Midbrain (tissue), 1 donor: ENCODE measurements at regions not wholly inside any gene's neighbourhood (a gene's known extent, or its start where the extent isn't known, plus 50 kb on each side); places are given as distances from the start of the nearest gene placed in this dataset.
"Not testable (repeated sequence)": the region's sequence is repeated elsewhere in the genome, so short reads cannot be mapped to it uniquely, and the experiment has no call there.

ENCODE experiments used
- DNase-seq: peaks from one replicate; lab custom pipeline; 2025; lab: John Stamatoyannopoulos, UW

DNA sequence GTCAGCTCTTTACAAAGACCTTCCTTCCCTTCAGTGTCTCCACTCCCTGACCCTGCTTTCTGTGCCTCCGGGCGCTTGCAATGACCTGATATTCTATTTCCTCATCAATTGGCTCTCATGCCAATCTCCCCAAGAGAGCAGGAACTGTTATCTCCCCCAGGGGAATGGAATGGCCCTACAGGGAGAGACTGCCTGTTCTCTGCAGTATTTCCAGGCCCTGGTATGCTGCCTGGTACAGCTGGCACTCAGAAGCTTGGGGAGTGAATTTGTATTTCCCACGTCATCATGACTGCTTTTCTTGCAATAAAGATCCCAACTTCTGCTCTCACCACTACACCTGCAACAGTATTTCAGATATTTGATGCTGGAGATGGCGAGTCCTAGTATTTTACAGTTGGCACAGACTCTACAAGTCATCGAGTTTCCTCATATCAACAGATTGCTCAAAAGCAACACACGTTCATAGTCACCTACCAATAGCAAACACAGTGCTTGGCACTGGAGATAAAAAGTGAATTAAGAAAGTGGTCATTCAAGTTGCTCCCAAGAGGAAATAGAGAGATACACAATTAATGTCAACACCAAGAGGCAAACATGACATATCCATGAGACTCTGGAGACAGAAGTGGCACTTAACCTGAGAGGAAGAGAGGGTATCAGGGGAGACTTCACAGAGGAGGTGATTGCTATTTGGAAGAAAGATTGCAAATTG lies 90.5 kb upstream of the EGFL6 start:
- DNase-seq = no peak

- no peak for DNase-seq
These were observed 93.0 kb upstream of the EGFL6 start for GRCh38 chrX:13476384-13476783.

DNA sequence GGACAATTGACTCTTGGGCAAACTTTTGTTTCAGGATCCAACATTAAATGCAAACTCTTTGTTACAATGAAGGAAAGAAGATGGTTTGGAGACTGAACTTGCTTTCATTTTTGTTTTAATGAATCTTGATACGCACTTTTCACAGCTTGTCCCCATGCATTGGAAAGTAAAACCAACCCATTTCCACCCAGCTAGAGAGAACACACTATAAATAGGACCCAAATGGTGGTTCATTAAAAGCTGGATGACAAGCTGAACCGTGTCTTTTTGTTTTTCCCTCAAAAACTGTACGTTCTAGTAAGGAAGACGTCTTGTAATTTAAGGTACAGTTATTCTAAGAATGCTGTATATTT lies 95.3 kb upstream of the EGFL6 start:
- no peak for DNase-seq

GRCh38 chrX:13473442-13474163 lies 95.8 kb upstream of the EGFL6 start:
- peak; percentile 18 for DNase-seq

GRCh38 chrX:13472975-13473374 lies 96.4 kb upstream of the EGFL6 start:
- no peak for DNase-seq

DNA sequence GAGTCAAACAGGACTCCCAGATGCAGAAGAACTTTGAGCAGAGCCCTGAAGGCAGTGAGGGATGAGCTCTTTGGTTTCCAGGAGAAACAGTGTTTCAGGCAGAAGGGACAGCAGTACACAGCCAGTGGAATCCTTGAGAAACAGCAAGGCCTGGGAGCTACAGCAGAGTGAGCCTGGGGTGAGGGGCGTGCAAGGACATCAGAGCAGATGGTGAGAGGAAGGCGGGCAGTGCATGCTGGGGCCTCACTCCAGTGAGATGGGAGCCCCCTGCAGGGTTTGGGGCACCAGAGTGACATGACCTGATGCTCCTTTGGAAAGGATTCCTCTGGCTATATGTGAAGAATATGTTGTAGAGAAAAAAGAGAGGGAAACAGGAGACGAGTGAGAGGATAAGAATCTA lies 98.1 kb upstream of the EGFL6 start:
- no peak for DNase-seq

DNA sequence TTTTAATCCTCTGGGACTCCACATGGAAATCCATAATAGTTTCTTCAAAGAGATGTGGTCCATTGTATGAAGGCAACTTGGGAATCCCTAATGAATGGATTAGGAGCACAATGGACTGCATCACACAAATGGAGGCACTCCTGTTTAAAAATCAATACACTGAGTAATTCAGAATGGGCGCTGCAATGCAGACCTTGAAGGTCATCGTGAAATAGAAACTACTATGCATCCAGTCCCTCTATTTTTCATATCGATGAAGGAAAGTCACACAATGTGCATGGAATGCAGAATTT lies 98.8 kb upstream of the EGFL6 start:
- DNase-seq = no peak

- no peak for DNase-seq
These were observed 99.3 kb upstream of the EGFL6 start for GRCh38 chrX:13469963-13470684.

GRCh38 chrX:13468096-13468495 lies 101.3 kb upstream of the EGFL6 start:
- DNase-seq = no peak

GRCh38 chrX:13467243-13467642 lies 102.2 kb upstream of the EGFL6 start:
- no peak for DNase-seq

GRCh38 chrX:13464599-13465275 lies 104.7 kb upstream of the EGFL6 start:
- no peak for DNase-seq

GRCh38 chrX:13463608-13464007 lies 105.8 kb upstream of the EGFL6 start:
- DNase-seq = no peak

DNA sequence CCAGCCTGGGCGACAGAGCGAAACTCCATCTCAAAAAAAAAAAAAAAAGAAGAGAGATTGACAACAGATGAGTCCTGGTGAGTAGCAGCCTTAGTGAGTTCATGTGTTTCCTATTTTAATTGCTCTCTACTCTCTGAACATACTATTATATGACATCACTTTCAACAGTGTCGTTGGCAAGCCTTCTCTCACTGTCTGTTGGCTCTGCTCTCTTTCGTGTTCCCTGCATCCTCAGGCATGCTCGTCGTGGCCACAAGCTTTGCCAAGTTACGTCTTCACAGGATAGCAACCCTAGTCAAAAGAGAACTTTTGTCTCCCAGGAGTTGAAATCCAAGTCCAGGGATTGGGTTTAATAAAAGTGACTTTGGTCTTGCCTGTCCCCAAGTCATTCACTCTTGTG lies 117.1 kb upstream of the EGFL6 start:
- no peak for DNase-seq

- DNase-seq = no peak
These were observed 120.0 kb upstream of the EGFL6 start for GRCh38 chrX:13449441-13449840.

- DNase-seq = no peak
These were observed 120.5 kb upstream of the EGFL6 start for GRCh38 chrX:13448941-13449340.

DNA sequence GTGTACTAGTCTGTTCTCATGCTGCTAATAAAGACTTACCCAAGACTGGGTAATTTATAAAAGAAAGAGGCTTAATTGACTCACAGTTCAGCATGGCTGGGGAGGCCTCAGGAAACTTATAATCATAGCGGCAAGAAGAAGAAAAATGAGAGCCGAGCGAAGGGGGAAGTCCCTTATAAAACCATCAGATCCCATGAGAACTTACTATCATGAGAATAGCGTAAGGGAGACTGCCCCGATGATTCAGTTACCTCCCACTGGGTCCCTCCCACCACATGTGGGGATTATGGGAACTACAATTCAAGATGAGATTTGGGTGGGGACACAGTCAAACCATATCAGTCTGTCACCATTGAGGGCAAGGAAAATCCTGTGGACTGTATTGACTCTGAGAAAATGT lies 121.8 kb upstream of the ATXN3L start:
- not testable (repeated sequence) for DNase-seq

DNA sequence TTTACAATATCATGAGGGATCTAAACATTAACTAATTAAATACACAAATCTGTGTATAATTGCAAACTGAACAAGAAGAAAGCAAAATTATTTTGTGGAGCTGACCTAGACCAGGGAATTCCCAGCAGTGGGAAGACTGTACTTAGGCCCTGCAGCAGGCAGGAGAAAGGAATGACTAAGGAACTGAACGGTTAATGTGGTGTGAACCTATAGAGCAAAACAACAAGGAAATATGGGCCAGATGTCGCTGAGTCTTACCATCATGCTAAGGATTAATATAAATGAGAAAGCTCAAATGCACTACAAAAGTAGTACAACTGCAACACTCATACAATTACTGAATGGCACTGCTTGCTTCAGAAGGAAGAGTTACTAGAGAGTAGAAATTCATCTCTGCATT lies 120.3 kb upstream of the ATXN3L start:
- DNase-seq = no peak

DNA sequence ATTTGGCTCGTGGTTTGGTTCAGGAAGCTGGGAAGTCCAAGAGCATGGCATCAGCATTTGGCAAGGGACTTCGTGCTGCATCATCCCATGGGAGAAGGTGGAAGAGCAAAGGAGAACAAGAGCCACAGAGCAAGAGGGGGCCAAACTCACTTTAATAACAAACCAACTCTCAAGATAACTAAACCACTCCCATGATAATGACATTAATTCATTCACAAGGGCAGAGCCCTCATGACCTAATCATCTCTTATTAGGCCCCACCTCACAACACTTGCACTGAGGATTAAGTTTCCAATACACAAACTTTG lies 113.4 kb upstream of the ATXN3L start:
- no peak for DNase-seq

GRCh38 chrX:13432414-13433297 lies 112.8 kb upstream of the ATXN3L start:
- no peak for DNase-seq

DNA sequence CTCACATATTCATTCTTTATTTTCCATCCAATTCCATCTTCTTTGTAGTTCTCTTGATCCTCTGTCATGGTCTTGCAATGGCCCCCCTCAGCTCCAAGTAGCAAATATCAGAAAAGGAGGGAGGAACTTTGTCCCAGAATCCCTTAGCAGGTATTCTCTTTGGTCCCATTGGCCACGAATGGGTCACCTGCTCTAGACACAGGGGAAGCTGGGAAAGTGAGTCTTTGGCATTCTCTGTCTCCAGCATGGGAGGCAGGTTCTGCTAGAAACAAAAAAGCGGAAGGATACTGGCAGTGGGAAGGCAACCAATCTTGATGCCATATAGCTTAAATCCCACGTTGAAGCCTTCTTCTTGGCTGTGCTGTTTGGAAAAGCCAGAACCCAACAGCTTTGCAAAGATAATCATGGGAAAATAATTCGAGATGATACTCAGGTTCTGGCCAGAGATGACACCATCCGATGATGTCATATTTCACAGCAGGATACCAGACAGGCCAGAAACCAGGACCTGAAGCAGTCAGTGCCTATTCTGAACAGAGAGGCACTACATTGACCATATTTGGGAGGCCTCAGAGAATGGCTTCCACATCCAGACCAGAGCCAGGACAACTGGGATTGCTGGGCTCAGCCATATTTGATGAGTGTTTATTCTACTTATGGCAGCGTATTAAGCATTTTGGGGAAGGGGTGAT lies 110.4 kb upstream of the ATXN3L start:
- no peak for DNase-seq

DNA sequence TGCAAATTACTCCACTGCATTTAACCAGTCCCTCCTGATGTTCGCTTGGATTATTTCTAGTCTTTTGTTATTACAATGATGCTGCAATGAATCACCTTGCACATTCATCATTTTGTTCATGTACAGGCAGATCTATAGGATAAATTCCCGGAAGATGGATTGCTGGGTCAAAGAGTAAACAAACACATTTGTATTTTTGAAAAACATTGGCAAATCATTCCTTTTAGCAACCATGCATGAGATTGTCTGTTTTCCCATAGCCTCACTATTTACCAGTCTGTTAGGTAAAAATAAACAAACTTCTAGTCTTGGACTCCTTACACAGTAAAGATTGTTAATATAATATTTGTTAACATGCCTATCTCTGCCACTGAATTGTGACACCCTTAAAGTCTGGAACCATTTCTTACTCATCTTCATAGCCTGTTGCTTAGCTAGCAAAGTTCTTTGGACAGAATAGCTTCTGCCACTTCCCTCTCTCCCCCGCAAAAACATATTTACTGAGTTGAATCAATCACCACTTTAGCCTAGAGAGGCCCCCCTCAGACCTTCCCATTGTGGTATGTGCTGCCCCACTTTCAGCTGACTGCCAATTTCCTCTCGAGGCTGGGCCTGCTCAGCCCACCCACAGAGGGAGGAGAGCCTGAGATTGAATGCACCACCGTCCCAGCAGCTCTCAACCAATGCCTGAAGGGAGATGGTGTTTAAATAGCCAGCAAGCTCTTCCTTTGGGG lies 108.4 kb upstream of the ATXN3L start:
- DNase-seq = no peak
